Osteocyte (in vitro differentiated cells): ENCODE measurements at regions not wholly inside any gene's neighbourhood (a gene's known extent, or its start where the extent isn't known, plus 50 kb on each side); places are given as distances from the start of the nearest gene placed in this dataset.

Experiments used
- DNase-seq: peaks from one replicate; pipeline ENCODE4 v3.0.0; 2021; ENCODE audit warnings: mixed read lengths; ENCODE audit not compliant: unreplicated experiment; ENCODE audit errors: extremely low spot score
- H3K27ac Mint-ChIP-seq: one replicate; pipeline ENCODE4 v1.8.0; 2021; ENCODE audit warnings: mild to moderate bottlenecking, mixed read lengths; ENCODE audit not compliant: unreplicated experiment
- H3K27me3 Mint-ChIP-seq: one replicate; pipeline ENCODE4 v1.8.0; 2021; ENCODE audit warnings: mixed read lengths; ENCODE audit not compliant: unreplicated experiment
- H3K36me3 Mint-ChIP-seq: one replicate; pipeline ENCODE4 v1.8.0; 2021; ENCODE audit warnings: mixed read lengths; ENCODE audit not compliant: unreplicated experiment
- H3K4me1 Mint-ChIP-seq: one replicate; pipeline ENCODE4 v1.8.0; 2021; ENCODE audit warnings: mixed read lengths; ENCODE audit not compliant: unreplicated experiment
- H3K4me3 Mint-ChIP-seq: one replicate; pipeline ENCODE4 v1.8.0; 2021; ENCODE audit warnings: mild to moderate bottlenecking, moderate library complexity, mixed read lengths; ENCODE audit not compliant: unreplicated experiment
- H3K9me3 Mint-ChIP-seq: one replicate; pipeline ENCODE4 v1.8.0; 2021; ENCODE audit warnings: mixed read lengths; ENCODE audit not compliant: unreplicated experiment
- CTCF ChIP-seq: fragments of 200-600 bp; sonication (generic); IDR thresholded peaks from 2 replicates; pipeline ENCODE4 v1.5.0; 2021; ENCODE audit warnings: antibody characterized with exemption, mild to moderate bottlenecking, moderate library complexity

DNA sequence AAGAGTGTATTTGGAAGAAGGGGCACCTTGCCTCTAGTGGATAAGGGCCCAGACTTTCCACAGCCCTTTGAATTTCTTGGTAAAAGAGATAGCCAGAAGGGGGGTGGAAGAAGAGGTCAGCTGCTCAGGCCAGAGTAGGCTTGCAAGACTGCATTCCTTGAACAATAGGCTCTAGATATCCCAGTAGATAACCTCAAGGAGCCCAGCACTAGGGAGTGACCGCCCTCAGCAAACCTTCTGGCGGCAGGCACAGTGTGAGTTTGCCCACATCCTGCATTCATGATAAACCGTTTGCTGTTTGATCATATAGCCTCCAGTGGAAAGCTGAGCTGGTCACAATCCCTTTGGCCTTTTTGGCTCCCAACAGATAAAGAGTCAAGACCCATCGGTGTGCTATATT, 70.5 kb downstream of the NPY start:
- no peak for DNase-seq
- H3K9me3 Mint-ChIP-seq: peaks cover 6% of the 10 kb centered on the region
- H3K4me3 Mint-ChIP-seq: no peak overlapping the region
- H3K36me3 Mint-ChIP-seq: no peaks in the 10 kb centered on the region
- no peaks in the 10 kb centered on the region for H3K4me1 Mint-ChIP-seq
- H3K27ac Mint-ChIP-seq: no peak overlapping the region
- no peak for TF ChIP-seq CTCF
- H3K27me3 Mint-ChIP-seq: no peaks in the 10 kb centered on the region

DNA sequence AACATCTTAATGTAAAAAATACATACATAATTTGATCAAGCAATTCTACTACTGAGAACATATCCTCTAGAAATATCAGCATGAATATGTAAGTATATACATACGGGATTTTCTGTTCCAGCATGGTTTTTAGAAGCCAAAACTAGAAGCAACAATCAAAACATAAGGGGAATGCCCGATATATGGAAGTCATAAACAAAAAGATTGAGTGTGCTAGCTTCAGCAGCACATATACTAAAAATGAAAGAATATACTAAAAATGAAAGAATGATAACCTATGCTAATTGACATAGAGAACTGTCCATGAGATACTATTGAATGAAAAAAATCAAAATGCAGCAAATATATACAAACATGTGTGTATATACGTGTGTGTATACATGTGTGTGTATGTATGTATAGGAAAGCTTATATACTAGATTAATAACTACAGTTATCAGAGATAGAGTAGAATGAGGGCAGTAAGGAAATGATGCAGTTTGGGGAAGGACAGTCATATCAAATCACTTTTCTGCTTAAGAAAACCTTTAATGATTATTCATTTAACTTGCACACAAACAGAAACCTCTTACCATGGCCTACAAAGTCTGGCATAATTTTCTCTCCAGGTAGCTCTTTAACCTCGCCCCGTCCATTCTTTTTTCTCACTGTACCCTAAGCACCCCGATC, 72.9 kb downstream of the NPY start:
- H3K9me3 Mint-ChIP-seq: peaks cover 6% of the 10 kb centered on the region
- no peaks in the 10 kb centered on the region for H3K4me1 Mint-ChIP-seq
- no peak for DNase-seq
- peaks cover 4% of the 10 kb centered on the region for H3K27me3 Mint-ChIP-seq
- H3K36me3 Mint-ChIP-seq: no peaks in the 10 kb centered on the region
- TF ChIP-seq CTCF: no peak
- H3K4me3 Mint-ChIP-seq: no peak overlapping the region
- no peak overlapping the region for H3K27ac Mint-ChIP-seq

DNA sequence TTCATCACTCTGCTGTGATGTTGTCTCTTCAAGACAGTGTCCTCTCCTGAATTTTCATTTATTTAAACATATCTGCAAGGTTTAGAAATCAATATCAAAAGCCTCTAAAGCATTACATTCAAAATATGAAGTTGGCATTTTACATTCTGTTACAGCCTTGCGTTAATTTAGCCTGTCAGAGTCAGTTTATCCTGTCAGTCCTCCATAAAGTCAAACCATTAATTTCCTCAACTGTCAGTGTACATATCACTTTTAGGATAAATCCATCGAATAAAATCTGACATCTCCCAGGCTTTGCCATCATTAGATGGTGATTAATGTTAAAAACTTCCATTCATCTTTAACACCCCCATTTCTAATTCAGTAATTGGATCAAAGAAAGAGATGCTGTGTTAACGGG, 77.0 kb downstream of the NPY start:
- Mint-ChIP-seq H3K27me3 (peaks cover 4% of the 10 kb centered on the region), H3K4me1 (no peaks in the 10 kb centered on the region), H3K9me3 (no peaks in the 10 kb centered on the region)

DNA sequence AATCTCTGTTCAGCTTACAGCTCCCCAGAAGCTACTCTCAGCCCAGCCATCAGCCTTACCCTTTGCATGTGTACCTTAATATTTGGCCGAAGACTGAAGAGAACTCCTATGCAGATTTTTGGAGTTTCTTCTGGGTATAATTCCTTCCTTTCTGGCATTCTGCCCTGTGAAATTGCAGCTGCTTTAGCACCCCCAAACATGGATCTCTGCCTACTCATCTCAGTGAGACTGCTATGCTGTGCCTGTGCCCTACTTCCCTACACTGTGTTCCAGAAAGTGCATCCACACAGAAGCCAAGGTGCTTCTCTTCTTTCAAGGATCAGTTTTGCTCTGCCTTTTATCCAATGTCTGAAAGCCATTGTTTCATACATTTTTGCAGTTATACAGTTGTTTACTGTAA, 81.6 kb downstream of the NPY start:
- Mint-ChIP-seq H3K27me3 (peaks cover 9% of the 10 kb centered on the region), H3K4me1 (no peaks in the 10 kb centered on the region), H3K9me3 (no peaks in the 10 kb centered on the region), H3K4me3 (no peak overlapping the region), H3K36me3 (no peaks in the 10 kb centered on the region), H3K27ac (no peak overlapping the region)
- no peak for DNase-seq
- no peak for TF ChIP-seq CTCF

More for the DNA sequence above, 77.0 kb downstream of the NPY start:
- no peak for DNase-seq
- no peak for TF ChIP-seq CTCF
- Mint-ChIP-seq H3K4me3 (no peak overlapping the region), H3K27ac (no peak overlapping the region), H3K36me3 (no peaks in the 10 kb centered on the region)

GRCh38 chr7:24366876-24367275, 82.9 kb downstream of the NPY start:
- peaks cover 5% of the 10 kb centered on the region for H3K27me3 Mint-ChIP-seq
- H3K27ac Mint-ChIP-seq: no peak overlapping the region
- DNase-seq: no peak
- H3K4me3 Mint-ChIP-seq: no peak overlapping the region
- no peaks in the 10 kb centered on the region for H3K36me3 Mint-ChIP-seq
- no peak for TF ChIP-seq CTCF
- H3K4me1 Mint-ChIP-seq: no peaks in the 10 kb centered on the region
- H3K9me3 Mint-ChIP-seq: no peaks in the 10 kb centered on the region
